ENCODE measurements at regions not wholly inside any gene's neighbourhood (a gene's known extent, or its start where the extent isn't known, plus 50 kb on each side); places are given as distances from the start of the nearest gene placed in this dataset.

- TF ChIP-seq, protein P1, sequence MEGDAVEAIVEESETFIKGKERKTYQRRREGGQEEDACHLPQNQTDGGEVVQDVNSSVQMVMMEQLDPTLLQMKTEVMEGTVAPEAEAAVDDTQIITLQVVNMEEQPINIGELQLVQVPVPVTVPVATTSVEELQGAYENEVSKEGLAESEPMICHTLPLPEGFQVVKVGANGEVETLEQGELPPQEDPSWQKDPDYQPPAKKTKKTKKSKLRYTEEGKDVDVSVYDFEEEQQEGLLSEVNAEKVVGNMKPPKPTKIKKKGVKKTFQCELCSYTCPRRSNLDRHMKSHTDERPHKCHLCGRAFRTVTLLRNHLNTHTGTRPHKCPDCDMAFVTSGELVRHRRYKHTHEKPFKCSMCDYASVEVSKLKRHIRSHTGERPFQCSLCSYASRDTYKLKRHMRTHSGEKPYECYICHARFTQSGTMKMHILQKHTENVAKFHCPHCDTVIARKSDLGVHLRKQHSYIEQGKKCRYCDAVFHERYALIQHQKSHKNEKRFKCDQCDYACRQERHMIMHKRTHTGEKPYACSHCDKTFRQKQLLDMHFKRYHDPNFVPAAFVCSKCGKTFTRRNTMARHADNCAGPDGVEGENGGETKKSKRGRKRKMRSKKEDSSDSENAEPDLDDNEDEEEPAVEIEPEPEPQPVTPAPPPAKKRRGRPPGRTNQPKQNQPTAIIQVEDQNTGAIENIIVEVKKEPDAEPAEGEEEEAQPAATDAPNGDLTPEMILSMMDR (conservative IDR thresholded peaks at IDR 0.05 in 1 of 2, IDR thresholded peaks at IDR 0.05 in 1 of 2; ENCODE audit: low read depth in 1 of 2, low read length in 2 of 2), result no peak
- TF ChIP-seq EZH2 (IDR thresholded peaks at IDR 0.05; ENCODE audit: low read length, missing control alignments), result no peak
Measured at GRCh38 chr10:21463436-21463835, 62.0 kb downstream of the SKIDA1 start.
